ENCODE measurements at regions not wholly inside any gene's neighbourhood (a gene's known extent, or its start where the extent isn't known, plus 50 kb on each side); places are given as distances from the start of the nearest gene placed in this dataset.

GRCh38 chr5:30604648-30605262 is 588.7 kb upstream of the CDH6 start:
- H3K9me3 ChIP-seq, result no peaks in the 10 kb centered on the region
- H3K27me3 ChIP-seq, result no peaks in the 10 kb centered on the region
- no peak overlapping the region for H3K4me3 ChIP-seq
- WGBS, 2 donors, result 56 to 64% methylated on average over 2 of the region's 2 CpGs
- ATAC-seq, result no peak
- intact Hi-C loops (cut with DNase I), result no loop called here
- DNase-seq, result no peak
- no peak overlapping the region for H3K27ac ChIP-seq
- no peaks in the 10 kb centered on the region for H3K4me1 ChIP-seq
- H3K36me3 ChIP-seq (replicated peaks in 1 of 2; ENCODE audit: insufficient read depth in 1 of 2, low read depth in 2 of 2), result no peaks in the 10 kb centered on the region
- TF ChIP-seq POLR2A (IDR thresholded peaks at IDR 0.05) (no peak), CTCF (IDR thresholded peaks at IDR 0.05) (no peak)

GRCh38 chr5:30600892-30601291 is 592.6 kb upstream of the CDH6 start:
- no peak for ATAC-seq
- H3K36me3 ChIP-seq (replicated peaks in 1 of 2; ENCODE audit: insufficient read depth in 1 of 2, low read depth in 2 of 2), result no peaks in the 10 kb centered on the region
- TF ChIP-seq CTCF (IDR thresholded peaks at IDR 0.05) (no peak), POLR2A (IDR thresholded peaks at IDR 0.05) (no peak)
- no peaks in the 10 kb centered on the region for H3K27me3 ChIP-seq
- intact Hi-C loops (cut with DNase I), result no loop called here
- no peaks in the 10 kb centered on the region for H3K4me1 ChIP-seq
- no peak overlapping the region for H3K27ac ChIP-seq
- H3K4me3 ChIP-seq, result no peak overlapping the region
- no peak for DNase-seq
- no peaks in the 10 kb centered on the region for H3K9me3 ChIP-seq

GRCh38 chr5:30596495-30597064 is 596.9 kb upstream of the CDH6 start:
- Histone ChIP-seq H3K4me1 (no peaks in the 10 kb centered on the region), H3K27ac (no peak overlapping the region), H3K9me3 (no peaks in the 10 kb centered on the region), H3K27me3 (no peaks in the 10 kb centered on the region), H3K4me3 (no peak overlapping the region), H3K36me3 (replicated peaks in 1 of 2; ENCODE audit: insufficient read depth in 1 of 2, low read depth in 2 of 2) (no peaks in the 10 kb centered on the region)
- no peak for DNase-seq
- 47 to 49% methylated on average over 3 of the region's 3 CpGs for WGBS, 2 donors
- ATAC-seq, result no peak
- TF ChIP-seq CTCF (IDR thresholded peaks at IDR 0.05) (no peak), POLR2A (IDR thresholded peaks at IDR 0.05) (no peak)
- intact Hi-C loops (cut with DNase I), result no loop called here

GRCh38 chr5:30594331-30594730 is 599.2 kb upstream of the CDH6 start:
- DNase-seq (no peak), ATAC-seq (no peak)
- Histone ChIP-seq H3K9me3 (no peaks in the 10 kb centered on the region), H3K4me3 (no peak overlapping the region), H3K27ac (no peak overlapping the region), H3K36me3 (replicated peaks in 1 of 2; ENCODE audit: insufficient read depth in 1 of 2, low read depth in 2 of 2) (no peaks in the 10 kb centered on the region), H3K27me3 (no peaks in the 10 kb centered on the region), H3K4me1 (no peaks in the 10 kb centered on the region)
- TF ChIP-seq CTCF (IDR thresholded peaks at IDR 0.05) (no peak), POLR2A (IDR thresholded peaks at IDR 0.05) (no peak)
- 36 to 51% methylated on average over 2 of the region's 2 CpGs for WGBS, 2 donors
- intact Hi-C loops (cut with DNase I), result no loop called here

GRCh38 chr5:30592833-30593232 is 600.7 kb upstream of the CDH6 start:
- intact Hi-C loops (cut with DNase I), result no loop called here
- no peak for ATAC-seq

More at GRCh38 chr5:30592833-30593232, 600.7 kb upstream of the CDH6 start:
- Histone ChIP-seq H3K4me3 (no peak overlapping the region), H3K9me3 (no peaks in the 10 kb centered on the region), H3K27me3 (no peaks in the 10 kb centered on the region), H3K4me1 (no peaks in the 10 kb centered on the region), H3K36me3 (replicated peaks in 1 of 2; ENCODE audit: insufficient read depth in 1 of 2, low read depth in 2 of 2) (no peaks in the 10 kb centered on the region), H3K27ac (no peak overlapping the region)
- TF ChIP-seq CTCF (IDR thresholded peaks at IDR 0.05) (no peak), POLR2A (IDR thresholded peaks at IDR 0.05) (no peak)
- 39 to 52% methylated on average over 3 of the region's 3 CpGs for WGBS, 2 donors
- DNase-seq, result no peak

Data from body of pancreas (tissue), 4 donors.